ENCODE measurements at regions not wholly inside any gene's neighbourhood (a gene's known extent, or its start where the extent isn't known, plus 50 kb on each side); places are given as distances from the start of the nearest gene placed in this dataset.

DNA sequence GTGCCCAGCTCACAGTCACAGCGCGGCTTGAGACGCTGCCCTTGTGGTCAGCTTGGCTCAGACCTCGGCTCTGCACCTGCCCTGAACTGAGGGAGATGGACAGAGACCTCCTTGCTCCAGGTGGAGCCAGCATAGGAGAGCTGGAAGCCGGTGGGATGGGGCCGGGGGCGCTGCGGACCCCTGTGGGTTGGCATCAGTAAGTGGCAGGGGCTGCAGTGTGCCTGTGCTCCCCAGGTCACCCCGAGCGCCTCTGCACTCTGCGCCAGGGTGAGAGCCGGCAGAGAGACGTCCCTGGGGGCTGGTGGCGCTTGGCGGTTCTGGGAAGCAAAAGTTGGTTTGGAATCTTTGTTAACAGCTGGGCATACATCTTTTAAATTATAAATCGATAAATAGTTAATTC lies 105.6 kb upstream of the TTC34 start:
- DNase-seq (ENCODE audit: low read depth): no peak
- TF ChIP-seq MAX (IDR thresholded peaks at IDR 0.05; ENCODE audit: low read depth, low read length) (no peak), MYC (IDR thresholded peaks at IDR 0.05; ENCODE audit: low read depth, low read length) (no peak), POLR2A (IDR thresholded peaks at IDR 0.05; ENCODE audit: extremely low read depth, insufficient read length) (no peak)
- TF ChIP-seq, protein P1, sequence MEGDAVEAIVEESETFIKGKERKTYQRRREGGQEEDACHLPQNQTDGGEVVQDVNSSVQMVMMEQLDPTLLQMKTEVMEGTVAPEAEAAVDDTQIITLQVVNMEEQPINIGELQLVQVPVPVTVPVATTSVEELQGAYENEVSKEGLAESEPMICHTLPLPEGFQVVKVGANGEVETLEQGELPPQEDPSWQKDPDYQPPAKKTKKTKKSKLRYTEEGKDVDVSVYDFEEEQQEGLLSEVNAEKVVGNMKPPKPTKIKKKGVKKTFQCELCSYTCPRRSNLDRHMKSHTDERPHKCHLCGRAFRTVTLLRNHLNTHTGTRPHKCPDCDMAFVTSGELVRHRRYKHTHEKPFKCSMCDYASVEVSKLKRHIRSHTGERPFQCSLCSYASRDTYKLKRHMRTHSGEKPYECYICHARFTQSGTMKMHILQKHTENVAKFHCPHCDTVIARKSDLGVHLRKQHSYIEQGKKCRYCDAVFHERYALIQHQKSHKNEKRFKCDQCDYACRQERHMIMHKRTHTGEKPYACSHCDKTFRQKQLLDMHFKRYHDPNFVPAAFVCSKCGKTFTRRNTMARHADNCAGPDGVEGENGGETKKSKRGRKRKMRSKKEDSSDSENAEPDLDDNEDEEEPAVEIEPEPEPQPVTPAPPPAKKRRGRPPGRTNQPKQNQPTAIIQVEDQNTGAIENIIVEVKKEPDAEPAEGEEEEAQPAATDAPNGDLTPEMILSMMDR (IDR thresholded peaks at IDR 0.05; ENCODE audit: low read depth, low read length): no peak
- H3K4me3 ChIP-seq (ENCODE audit: low read depth, low read length): no peak overlapping the region

DNA sequence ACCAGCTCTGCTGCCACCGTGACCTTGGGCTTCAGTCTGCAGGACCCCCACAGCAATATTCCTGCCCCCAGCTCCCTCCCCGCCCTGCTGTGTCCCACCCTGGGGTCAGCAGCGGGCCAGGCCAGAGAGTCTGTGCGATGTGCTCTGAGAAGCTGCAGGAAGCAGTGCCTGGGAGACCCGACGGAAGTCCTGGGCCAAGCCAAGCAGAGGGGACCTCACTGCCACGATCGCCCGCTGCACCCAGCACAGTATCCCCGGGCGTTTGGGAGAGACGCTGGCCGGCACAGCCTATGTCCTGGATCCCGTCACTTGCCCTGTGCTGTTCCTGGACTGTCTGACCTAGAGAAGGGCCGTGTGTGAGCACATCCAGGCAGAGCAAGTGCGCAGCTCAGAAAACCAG lies 106.6 kb upstream of the TTC34 start:
- no peak for DNase-seq (ENCODE audit: low read depth)
- H3K4me3 ChIP-seq (ENCODE audit: low read depth, low read length): no peak overlapping the region
- TF ChIP-seq MYC (IDR thresholded peaks at IDR 0.05; ENCODE audit: low read depth, low read length) (no peak), POLR2A (IDR thresholded peaks at IDR 0.05; ENCODE audit: extremely low read depth, insufficient read length) (no peak), MAX (IDR thresholded peaks at IDR 0.05; ENCODE audit: low read depth, low read length) (no peak)
- TF ChIP-seq, protein P1 (IDR thresholded peaks at IDR 0.05; ENCODE audit: low read depth, low read length): no peak

DNA sequence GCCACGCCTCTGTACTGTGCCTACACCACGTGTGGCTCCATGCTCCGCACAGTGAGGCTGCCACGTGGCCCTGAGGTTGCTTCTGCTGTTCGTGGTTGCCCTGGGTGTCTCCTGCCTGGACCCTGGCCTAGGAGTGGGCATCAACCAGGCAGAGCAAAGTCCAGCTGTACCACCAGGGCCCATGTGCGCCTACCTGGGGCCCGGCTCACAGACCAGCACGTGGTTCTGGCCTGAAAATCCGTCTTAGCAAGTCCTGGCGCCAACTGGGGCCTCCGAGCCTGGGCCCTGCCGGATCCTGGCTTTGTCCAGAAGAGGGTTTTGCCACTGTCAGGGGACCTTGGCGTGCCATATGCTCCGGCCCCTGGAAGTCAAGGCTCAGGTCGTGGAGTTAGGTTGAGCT lies 107.1 kb upstream of the TTC34 start:
- DNase-seq (ENCODE audit: low read depth): no peak
- no peak overlapping the region for H3K4me3 ChIP-seq (ENCODE audit: low read depth, low read length)
- TF ChIP-seq POLR2A (IDR thresholded peaks at IDR 0.05; ENCODE audit: extremely low read depth, insufficient read length) (no peak), MYC (IDR thresholded peaks at IDR 0.05; ENCODE audit: low read depth, low read length) (no peak), MAX (IDR thresholded peaks at IDR 0.05; ENCODE audit: low read depth, low read length) (no peak)
- TF ChIP-seq, protein P1 (IDR thresholded peaks at IDR 0.05; ENCODE audit: low read depth, low read length): no peak

DNA sequence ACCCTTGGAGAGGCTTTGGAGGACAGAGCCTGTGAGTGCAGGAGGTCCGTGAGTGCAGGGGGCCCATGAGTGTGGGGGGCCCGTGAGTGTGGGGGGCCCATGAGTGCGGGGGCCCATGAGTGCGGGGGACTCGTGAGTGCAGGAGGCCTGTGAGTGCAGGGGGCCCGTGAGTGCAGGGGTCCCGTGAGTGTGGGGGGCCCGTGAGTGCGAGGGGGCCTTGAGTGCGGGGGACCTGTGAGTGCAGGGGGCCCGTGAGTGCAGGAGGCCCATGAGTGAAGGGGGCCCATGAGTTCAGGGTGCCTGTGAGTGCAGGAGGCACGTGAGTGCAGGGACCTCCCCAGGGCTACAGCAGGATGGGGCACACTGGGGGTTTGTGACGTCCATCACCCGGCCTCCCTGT lies 108.3 kb upstream of the TTC34 start:
- no peak for TF ChIP-seq MYC (IDR thresholded peaks at IDR 0.05; ENCODE audit: low read depth, low read length)
- H3K4me3 ChIP-seq (ENCODE audit: low read depth, low read length): no peak overlapping the region
- DNase-seq (ENCODE audit: low read depth): no peak

GRCh38 chr1:2910211-2910610 lies 108.7 kb upstream of the TTC34 start:
- TF ChIP-seq, protein P1 (IDR thresholded peaks at IDR 0.05; ENCODE audit: low read depth, low read length): no peak
- TF ChIP-seq MAX (IDR thresholded peaks at IDR 0.05; ENCODE audit: low read depth, low read length) (no peak), MYC (IDR thresholded peaks at IDR 0.05; ENCODE audit: low read depth, low read length) (no peak), POLR2A (IDR thresholded peaks at IDR 0.05; ENCODE audit: extremely low read depth, insufficient read length) (no peak)
- no peak overlapping the region for H3K4me3 ChIP-seq (ENCODE audit: low read depth, low read length)
- no peak for DNase-seq (ENCODE audit: low read depth)

DNA sequence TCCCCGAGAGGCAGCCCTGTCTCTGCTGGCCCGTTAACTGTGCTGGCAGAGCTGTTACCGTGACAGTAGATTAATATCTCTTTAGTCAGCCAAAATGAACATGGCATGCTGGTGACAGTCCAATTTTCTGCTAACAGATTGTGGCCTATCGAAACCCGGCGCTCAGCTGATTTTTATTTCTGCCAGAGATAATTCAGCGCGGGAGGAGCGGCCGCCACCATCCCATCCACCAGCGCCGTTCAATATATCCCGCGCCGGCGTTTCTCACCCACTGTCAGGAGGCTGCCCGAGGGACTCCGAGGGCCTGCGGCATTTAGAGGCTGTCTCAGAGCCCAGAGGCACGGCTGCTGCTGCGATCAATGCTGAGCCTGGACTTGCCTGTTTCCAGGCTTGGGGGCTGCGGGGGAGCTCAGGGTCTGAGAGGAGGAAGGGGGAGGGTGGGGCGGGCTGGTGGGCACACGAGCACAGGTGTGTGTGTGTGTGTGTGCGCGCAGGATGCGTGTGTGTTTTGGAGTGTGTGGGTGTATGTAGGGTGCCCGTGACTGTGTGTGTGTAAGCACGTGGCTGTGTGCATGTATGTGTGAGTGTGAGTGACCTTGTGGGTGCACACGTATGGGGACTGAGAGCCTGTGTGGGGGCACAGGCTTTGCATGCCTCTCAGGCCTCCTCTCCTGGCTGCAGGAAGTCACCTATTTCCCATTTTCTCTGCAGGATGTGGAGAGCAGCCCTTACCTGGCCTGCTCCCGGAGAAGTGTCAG lies 109.7 kb upstream of the ACTRT2 start:
- TF ChIP-seq MYC (IDR thresholded peaks at IDR 0.05; ENCODE audit: low read depth, low read length) (no peak), POLR2A (IDR thresholded peaks at IDR 0.05; ENCODE audit: extremely low read depth, insufficient read length) (no peak)
- TF ChIP-seq, protein P1 (IDR thresholded peaks at IDR 0.05; ENCODE audit: low read depth, low read length): no peak
- DNase-seq (ENCODE audit: low read depth): no peak

More for the DNA sequence above, 109.7 kb upstream of the ACTRT2 start:
- H3K4me3 ChIP-seq (ENCODE audit: low read depth, low read length): no peak overlapping the region
